ENCODE measurements at regions not wholly inside any gene's neighbourhood (a gene's known extent, or its start where the extent isn't known, plus 50 kb on each side); places are given as distances from the start of the nearest gene placed in this dataset.

GRCh38 chr2:45134014-45134413 lies 124.8 kb upstream of the SIX2 start:
- no peak for DNase-seq

- peak; percentile 90 for DNase-seq
These were observed 123.3 kb upstream of the SIX2 start for GRCh38 chr2:45132551-45132950.

GRCh38 chr2:45131587-45131986 lies 122.3 kb upstream of the SIX2 start:
- no peak for DNase-seq

GRCh38 chr2:45130736-45131135 lies 121.5 kb upstream of the SIX2 start:
- no peak for DNase-seq

- DNase-seq, result no peak
These were observed 119.3 kb upstream of the SIX2 start for GRCh38 chr2:45128580-45128997.

- no peak for DNase-seq
These were observed 118.6 kb upstream of the SIX2 start for GRCh38 chr2:45127891-45128290.

- DNase-seq, result no peak
These were observed 118.1 kb upstream of the SIX2 start for GRCh38 chr2:45127321-45127720.

GRCh38 chr2:45125232-45125631 lies 116.0 kb upstream of the SIX2 start:
- DNase-seq, result no peak

- no peak for DNase-seq
These were observed 115.2 kb upstream of the SIX2 start for GRCh38 chr2:45124456-45124855.

- DNase-seq, result no peak
These were observed 114.4 kb upstream of the SIX2 start for GRCh38 chr2:45123521-45124191.

GRCh38 chr2:45123065-45123464 lies 113.8 kb upstream of the SIX2 start:
- DNase-seq, result no peak

GRCh38 chr2:45121236-45121927 lies 112.1 kb upstream of the SIX2 start:
- DNase-seq, result no peak

- DNase-seq, result no peak
These were observed 111.3 kb upstream of the SIX2 start for GRCh38 chr2:45120546-45120945.

- no peak for DNase-seq
These were observed 110.6 kb upstream of the SIX2 start for GRCh38 chr2:45119855-45120254.

GRCh38 chr2:45119038-45119437 lies 109.8 kb upstream of the SIX2 start:
- no peak for DNase-seq

- no peak for DNase-seq
These were observed 108.1 kb upstream of the SIX2 start for GRCh38 chr2:45117383-45117782.

- no peak for DNase-seq
These were observed 105.9 kb upstream of the SIX2 start for GRCh38 chr2:45115181-45115580.

- DNase-seq, result no peak
These were observed 105.1 kb upstream of the SIX2 start for GRCh38 chr2:45114221-45114955.

- no peak for DNase-seq
These were observed 103.5 kb upstream of the SIX2 start for GRCh38 chr2:45112750-45113149.

GRCh38 chr2:45105050-45105582 lies 95.9 kb upstream of the SIX2 start:
- no peak for DNase-seq

- no peak for DNase-seq
These were observed 95.2 kb upstream of the SIX2 start for GRCh38 chr2:45104429-45104828.

GRCh38 chr2:45103351-45104345 lies 94.4 kb upstream of the SIX2 start:
- DNase-seq, result no peak

Measured in NCI-H82 (cell line).